Nephron progenitor cell (in vitro differentiated cells): ENCODE measurements at regions not wholly inside any gene's neighbourhood (a gene's known extent, or its start where the extent isn't known, plus 50 kb on each side); places are given as distances from the start of the nearest gene placed in this dataset.

Experiments
- DNase-seq: peaks from one replicate; pipeline ENCODE4 v3.0.0; 2021
- H3K27ac Mint-ChIP-seq: 2 replicates; pipeline ENCODE4 v1.8.0; 2021; ENCODE audit warnings: mild to moderate bottlenecking, moderate library complexity, mixed read lengths
- H3K27me3 Mint-ChIP-seq: 2 replicates; pipeline ENCODE4 v1.8.0; 2021; ENCODE audit warnings: mild to moderate bottlenecking, low read depth, mixed read lengths; ENCODE audit not compliant: poor library complexity
- H3K36me3 Mint-ChIP-seq: 2 replicates; pipeline ENCODE4 v1.8.0; 2021; ENCODE audit warnings: low read depth, mixed read lengths
- H3K4me1 Mint-ChIP-seq: 2 replicates; pipeline ENCODE4 v1.8.0; 2021; ENCODE audit warnings: mixed read lengths
- H3K4me3 Mint-ChIP-seq: 2 replicates; pipeline ENCODE4 v1.8.0; 2021; ENCODE audit warnings: mild to moderate bottlenecking, moderate library complexity, mixed read lengths
- H3K9me3 Mint-ChIP-seq: 2 replicates; pipeline ENCODE4 v1.8.0; 2021; ENCODE audit warnings: mild to moderate bottlenecking, moderate library complexity, mixed read lengths
- CTCF ChIP-seq: fragments of 200-600 bp; sonication (generic); IDR thresholded peaks from 2 replicates; pipeline ENCODE4 v1.5.0; 2021; ENCODE audit warnings: antibody characterized with exemption

GRCh38 chr22:48099671-48100070 is 1337.2 kb downstream of the TBC1D22A start:
- H3K4me3 Mint-ChIP-seq = no peak overlapping the region
- peaks cover 34% of the 10 kb centered on the region for H3K27me3 Mint-ChIP-seq
- no peak for DNase-seq
- peaks cover 21% of the 10 kb centered on the region for H3K4me1 Mint-ChIP-seq
- no peak overlapping the region for H3K27ac Mint-ChIP-seq
- no peak for TF ChIP-seq CTCF
- H3K36me3 Mint-ChIP-seq = no peaks in the 10 kb centered on the region
- peaks cover 15% of the 10 kb centered on the region for H3K9me3 Mint-ChIP-seq

GRCh38 chr22:48099251-48099650 is 1336.8 kb downstream of the TBC1D22A start:
- H3K4me3 Mint-ChIP-seq = no peak overlapping the region
- no peak overlapping the region for H3K27ac Mint-ChIP-seq
- no peaks in the 10 kb centered on the region for H3K36me3 Mint-ChIP-seq
- peaks cover 19% of the 10 kb centered on the region for H3K4me1 Mint-ChIP-seq
- H3K9me3 Mint-ChIP-seq = peaks cover 13% of the 10 kb centered on the region
- TF ChIP-seq CTCF = no peak
- peaks cover 32% of the 10 kb centered on the region for H3K27me3 Mint-ChIP-seq
- no peak for DNase-seq

- DNase-seq = no peak
- TF ChIP-seq CTCF = no peak
- no peak overlapping the region for H3K27ac Mint-ChIP-seq
- no peaks in the 10 kb centered on the region for H3K36me3 Mint-ChIP-seq
- peaks cover 32% of the 10 kb centered on the region for H3K27me3 Mint-ChIP-seq
- peaks cover 15% of the 10 kb centered on the region for H3K4me1 Mint-ChIP-seq
- H3K4me3 Mint-ChIP-seq = no peak overlapping the region
- peaks cover 9% of the 10 kb centered on the region for H3K9me3 Mint-ChIP-seq
Measured at GRCh38 chr22:48098921-48099245, 1336.4 kb downstream of the TBC1D22A start.

GRCh38 chr22:48098243-48098920 is 1335.9 kb downstream of the TBC1D22A start:
- H3K36me3 Mint-ChIP-seq = no peaks in the 10 kb centered on the region
- H3K27me3 Mint-ChIP-seq = peaks cover 34% of the 10 kb centered on the region
- H3K9me3 Mint-ChIP-seq = peaks cover 7% of the 10 kb centered on the region
- no peak overlapping the region for H3K27ac Mint-ChIP-seq
- no peak for TF ChIP-seq CTCF
- H3K4me3 Mint-ChIP-seq = no peak overlapping the region
- DNase-seq = no peak
- peaks cover 14% of the 10 kb centered on the region for H3K4me1 Mint-ChIP-seq

GRCh38 chr22:48097723-48098122 is 1335.3 kb downstream of the TBC1D22A start:
- H3K27me3 Mint-ChIP-seq = peaks cover 34% of the 10 kb centered on the region
- DNase-seq = no peak
- no peak overlapping the region for H3K4me3 Mint-ChIP-seq
- H3K36me3 Mint-ChIP-seq = no peaks in the 10 kb centered on the region
- peaks cover 14% of the 10 kb centered on the region for H3K4me1 Mint-ChIP-seq
- peaks cover under 1% of the 10 kb centered on the region for H3K9me3 Mint-ChIP-seq
- no peak for TF ChIP-seq CTCF
- H3K27ac Mint-ChIP-seq = no peak overlapping the region
